Medulla oblongata (tissue), 1 donor: ENCODE measurements at regions not wholly inside any gene's neighbourhood (a gene's known extent, or its start where the extent isn't known, plus 50 kb on each side); places are given as distances from the start of the nearest gene placed in this dataset.
"Not testable (repeated sequence)": the region's sequence is repeated elsewhere in the genome, so short reads cannot be mapped to it uniquely, and the experiment has no call there.

Source experiments
- DNase-seq: peaks from one replicate; pipeline ENCODE4 v3.0.0-alpha.2; 2015; ENCODE audit errors: extremely low spot score

GRCh38 chr5:126046846-126047571, 376.2 kb upstream of the GRAMD2B start:
- DNase-seq: no peak

GRCh38 chr5:126052120-126052519, 371.1 kb upstream of the GRAMD2B start:
- no peak for DNase-seq

- no peak for DNase-seq
Observed at GRCh38 chr5:126052791-126053190, 370.4 kb upstream of the GRAMD2B start.

- DNase-seq: no peak
Observed at GRCh38 chr5:126053630-126054029, 369.6 kb upstream of the GRAMD2B start.

GRCh38 chr5:126054577-126055347, 368.4 kb upstream of the GRAMD2B start:
- DNase-seq: no peak

- no peak for DNase-seq
Observed at GRCh38 chr5:126055348-126055729, 367.9 kb upstream of the GRAMD2B start.

- DNase-seq: no peak
Observed at GRCh38 chr5:126056352-126056751, 366.9 kb upstream of the GRAMD2B start.

- no peak for DNase-seq
Observed at GRCh38 chr5:126056851-126057622, 366.2 kb upstream of the GRAMD2B start.

- DNase-seq: not testable (repeated sequence)
Observed at GRCh38 chr5:126058392-126058791, 364.8 kb upstream of the GRAMD2B start.

- DNase-seq: no peak
Observed at GRCh38 chr5:126062398-126063221, 360.6 kb upstream of the GRAMD2B start.

GRCh38 chr5:126065061-126065460, 358.1 kb upstream of the GRAMD2B start:
- DNase-seq: no peak

GRCh38 chr5:126066836-126067235, 356.4 kb upstream of the GRAMD2B start:
- DNase-seq: no peak

- no peak for DNase-seq
Observed at GRCh38 chr5:126067404-126067803, 355.8 kb upstream of the GRAMD2B start.

- no peak for DNase-seq
Observed at GRCh38 chr5:126069329-126069728, 353.9 kb upstream of the GRAMD2B start.

GRCh38 chr5:126070481-126070880, 352.7 kb upstream of the GRAMD2B start:
- no peak for DNase-seq

GRCh38 chr5:126074538-126074937, 348.7 kb upstream of the GRAMD2B start:
- no peak for DNase-seq

GRCh38 chr5:126079266-126079665, 343.9 kb upstream of the GRAMD2B start:
- no peak for DNase-seq

- DNase-seq: no peak
Observed at GRCh38 chr5:126081209-126081608, 342.0 kb upstream of the GRAMD2B start.

GRCh38 chr5:126093041-126093440, 330.2 kb upstream of the GRAMD2B start:
- DNase-seq: no peak

- DNase-seq: no peak
Observed at GRCh38 chr5:126093718-126094117, 329.5 kb upstream of the GRAMD2B start.

GRCh38 chr5:126094991-126095390, 328.2 kb upstream of the GRAMD2B start:
- DNase-seq: no peak
